ENCODE measurements at regions not wholly inside any gene's neighbourhood (a gene's known extent, or its start where the extent isn't known, plus 50 kb on each side); places are given as distances from the start of the nearest gene placed in this dataset.
A peak's percentile ranks its signal among the peaks of the same experiment; 100 is the strongest.

DNA sequence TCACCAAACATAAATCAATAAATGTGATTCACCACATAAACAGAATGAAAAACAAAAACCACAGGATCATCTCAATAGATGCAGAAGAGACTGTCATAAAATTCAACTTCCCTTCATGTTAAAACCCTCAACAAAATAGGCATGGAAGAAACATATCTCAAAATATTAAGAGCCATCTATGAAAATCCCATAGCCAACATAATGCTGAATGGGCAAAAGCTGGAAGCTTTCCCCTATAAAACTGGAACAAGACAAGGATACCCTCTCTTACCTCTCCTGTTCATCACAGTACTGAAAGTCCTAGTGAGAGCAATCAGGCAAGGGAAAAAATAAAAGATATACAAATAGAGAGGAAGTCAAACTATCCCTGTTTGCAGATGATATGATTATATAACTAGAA is 806.1 kb upstream of the MIR17HG start:
- Histone ChIP-seq H3K27me3 (ENCODE audit: insufficient read depth, low read depth) (no peaks in the 10 kb centered on the region), H3K4me1 (replicated peaks; ENCODE audit: insufficient read depth) (no peaks in the 10 kb centered on the region), H3F3A (ENCODE audit: insufficient read depth, low read depth) (no peaks in the 10 kb centered on the region), H4K20me1 (ENCODE audit: insufficient read depth) (no peaks in the 10 kb centered on the region), H3K36me3 (ENCODE audit: low read depth) (no peaks in the 10 kb centered on the region), H3K9me2 (ENCODE audit: insufficient read depth) (no peaks in the 10 kb centered on the region), H3K4me2 (no peak overlapping the region), H2AFZ (no peak overlapping the region), H3K9me3 (ENCODE audit: insufficient read depth, low read depth) (no peaks in the 10 kb centered on the region), H3K4me3 (no peak overlapping the region), H3K79me2 (ENCODE audit: low read depth) (no peaks in the 10 kb centered on the region), H3K27ac (no peak overlapping the region)
- TF ChIP-seq, protein P1, sequence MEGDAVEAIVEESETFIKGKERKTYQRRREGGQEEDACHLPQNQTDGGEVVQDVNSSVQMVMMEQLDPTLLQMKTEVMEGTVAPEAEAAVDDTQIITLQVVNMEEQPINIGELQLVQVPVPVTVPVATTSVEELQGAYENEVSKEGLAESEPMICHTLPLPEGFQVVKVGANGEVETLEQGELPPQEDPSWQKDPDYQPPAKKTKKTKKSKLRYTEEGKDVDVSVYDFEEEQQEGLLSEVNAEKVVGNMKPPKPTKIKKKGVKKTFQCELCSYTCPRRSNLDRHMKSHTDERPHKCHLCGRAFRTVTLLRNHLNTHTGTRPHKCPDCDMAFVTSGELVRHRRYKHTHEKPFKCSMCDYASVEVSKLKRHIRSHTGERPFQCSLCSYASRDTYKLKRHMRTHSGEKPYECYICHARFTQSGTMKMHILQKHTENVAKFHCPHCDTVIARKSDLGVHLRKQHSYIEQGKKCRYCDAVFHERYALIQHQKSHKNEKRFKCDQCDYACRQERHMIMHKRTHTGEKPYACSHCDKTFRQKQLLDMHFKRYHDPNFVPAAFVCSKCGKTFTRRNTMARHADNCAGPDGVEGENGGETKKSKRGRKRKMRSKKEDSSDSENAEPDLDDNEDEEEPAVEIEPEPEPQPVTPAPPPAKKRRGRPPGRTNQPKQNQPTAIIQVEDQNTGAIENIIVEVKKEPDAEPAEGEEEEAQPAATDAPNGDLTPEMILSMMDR (conservative IDR thresholded peaks at IDR 0.05) = no peak
- TF ChIP-seq EZH2 (IDR thresholded peaks at IDR 0.05; ENCODE audit: low read depth) = no peak
- POLR2A ChIA-PET (ENCODE audit: unreplicated experiment) = no interaction called here
- no peak for DNase-seq
- CTCF ChIA-PET = no interaction called here
- intact Hi-C loops (cut with micrococcal nuclease; ENCODE audit: unreplicated experiment) = no loop called here
- no TSS peak for BruUV-seq (replicated peaks)

DNA sequence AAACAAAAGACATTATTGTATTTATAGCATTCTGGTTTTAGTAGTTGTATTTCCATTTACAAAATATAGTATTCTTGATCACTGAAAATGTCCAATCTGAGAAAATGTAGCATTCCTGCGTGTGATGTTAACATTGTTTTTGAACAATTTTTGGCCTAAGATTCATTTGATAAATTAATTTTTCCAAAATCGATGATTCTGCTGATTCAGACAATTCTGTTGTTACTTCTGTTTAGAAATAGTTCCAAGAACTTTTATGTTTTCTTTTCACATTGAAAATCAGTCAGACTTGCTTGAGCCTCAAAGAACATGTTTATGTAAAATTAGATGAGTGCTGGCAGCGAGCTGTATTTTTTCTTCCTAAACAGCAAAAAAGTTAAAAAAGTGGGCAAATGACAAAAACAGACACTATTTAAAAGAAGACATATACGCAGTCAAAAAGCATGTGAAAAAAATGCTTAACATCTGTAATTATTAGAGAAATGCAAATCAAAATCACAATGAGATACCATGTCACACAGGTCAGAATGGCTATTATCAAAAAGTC is 804.5 kb upstream of the MIR17HG start:
- no TSS peak for BruUV-seq (replicated peaks)
- Histone ChIP-seq H2AFZ (0 out of 2 replicates have a peak overlapping the region, but pooled peaks have one; percentile 69), H3F3A (ENCODE audit: insufficient read depth, low read depth) (no peaks in the 10 kb centered on the region), H3K4me3 (no peak overlapping the region), H4K20me1 (ENCODE audit: insufficient read depth) (no peaks in the 10 kb centered on the region), H3K4me2 (no peak overlapping the region), H3K27ac (no peak overlapping the region), H3K9me2 (ENCODE audit: insufficient read depth) (no peaks in the 10 kb centered on the region), H3K9me3 (ENCODE audit: insufficient read depth, low read depth) (no peaks in the 10 kb centered on the region; the same call in 1 of the 2 replicates), H3K27me3 (ENCODE audit: insufficient read depth, low read depth) (no peaks in the 10 kb centered on the region), H3K36me3 (ENCODE audit: low read depth) (no peaks in the 10 kb centered on the region), H3K4me1 (replicated peaks; ENCODE audit: insufficient read depth) (no peaks in the 10 kb centered on the region), H3K79me2 (ENCODE audit: low read depth) (no peaks in the 10 kb centered on the region)
- ChIA-PET CTCF (no interaction called here), POLR2A (ENCODE audit: unreplicated experiment) (no interaction called here)
- DNase-seq = no peak
- intact Hi-C loops (cut with micrococcal nuclease; ENCODE audit: unreplicated experiment) = no loop called here
- TF ChIP-seq, protein P1 (conservative IDR thresholded peaks at IDR 0.05) = no peak
- no peak for TF ChIP-seq EZH2 (IDR thresholded peaks at IDR 0.05; ENCODE audit: low read depth)

DNA sequence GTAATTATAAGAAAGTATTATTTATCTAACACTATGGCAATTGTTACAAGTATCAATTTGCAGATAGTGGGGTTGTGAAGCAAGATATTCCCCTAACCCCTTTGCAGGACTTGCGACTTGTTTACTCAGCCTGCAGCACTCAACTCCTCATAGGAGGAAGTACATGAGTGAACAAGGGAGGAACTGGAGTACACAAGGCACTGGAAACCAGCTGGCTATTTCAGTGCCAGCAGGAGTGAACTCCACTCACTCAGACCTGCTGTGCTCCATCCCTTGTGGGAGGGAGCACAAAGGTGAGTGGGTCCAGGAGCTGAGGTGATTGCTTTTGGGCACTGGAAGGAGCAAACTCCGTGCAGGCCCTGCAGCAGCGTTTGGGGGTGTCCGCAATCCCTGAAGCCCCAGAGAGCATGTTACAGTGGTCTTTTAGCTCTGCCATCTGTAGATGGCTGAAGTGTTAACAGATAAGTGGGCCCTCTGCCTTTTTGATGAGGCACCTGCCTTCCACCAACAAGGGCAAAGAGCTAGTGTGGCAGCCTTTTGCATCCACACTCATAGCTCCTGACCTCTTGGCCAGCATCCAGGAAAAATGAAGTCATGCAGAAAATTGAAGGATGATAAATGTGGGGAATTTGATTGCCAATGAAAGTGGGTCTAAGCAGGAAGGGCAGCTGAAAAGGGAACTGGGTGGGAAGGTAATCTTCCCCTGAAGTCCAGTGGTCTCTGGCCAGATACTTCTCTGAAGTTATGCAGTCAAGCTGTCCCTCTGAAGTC is 802.2 kb upstream of the MIR17HG start:
- POLR2A ChIA-PET (ENCODE audit: unreplicated experiment) = interaction anchor here (0.6 kb wide), 1 partner anchor 174 kb away, joined by 7 read pairs; no protein-coding TSS in a partner anchor

More for the DNA sequence above, 802.2 kb upstream of the MIR17HG start:
- no peaks in the 10 kb centered on the region for H3K79me2 ChIP-seq (ENCODE audit: low read depth)
- H3K9me2 ChIP-seq (ENCODE audit: insufficient read depth) = no peaks in the 10 kb centered on the region
- H3K4me1 ChIP-seq (replicated peaks; ENCODE audit: insufficient read depth) = no peaks in the 10 kb centered on the region
- peak in 1 of 2 experiments; percentile 11 for DNase-seq
- no peaks in the 10 kb centered on the region for H3K27me3 ChIP-seq (ENCODE audit: insufficient read depth, low read depth)
- H3K9me3 ChIP-seq (ENCODE audit: insufficient read depth, low read depth) = no peaks in the 10 kb centered on the region; the same call in 1 of the 2 replicates
- BruUV-seq (replicated peaks) = no TSS peak
- CTCF ChIA-PET = no interaction called here
- intact Hi-C loops (cut with micrococcal nuclease; ENCODE audit: unreplicated experiment) = no loop called here
- no peak overlapping the region for H3K27ac ChIP-seq
- TF ChIP-seq EZH2 (IDR thresholded peaks at IDR 0.05; ENCODE audit: low read depth) = no peak
- TF ChIP-seq, protein P1 (conservative IDR thresholded peaks at IDR 0.05) = no peak
- H3K4me3 ChIP-seq = no peak overlapping the region
- no peaks in the 10 kb centered on the region for H4K20me1 ChIP-seq (ENCODE audit: insufficient read depth)
- H3F3A ChIP-seq (ENCODE audit: insufficient read depth, low read depth) = no peaks in the 10 kb centered on the region
- no peaks in the 10 kb centered on the region for H3K36me3 ChIP-seq (ENCODE audit: low read depth)
- no peak overlapping the region for H3K4me2 ChIP-seq
- H2AFZ ChIP-seq = no peak overlapping the region
